A549 (cell line): ENCODE measurements at regions not wholly inside any gene's neighbourhood (a gene's known extent, or its start where the extent isn't known, plus 50 kb on each side); places are given as distances from the start of the nearest gene placed in this dataset.

Experiments
- ATAC-seq, 2 experiments: fragments of 200-7000 bp in 1 of 2; fragments of >200 bp in 1 of 2; cut with Nextera tagmentation in 1 of 2; cut with Tn5 transposase in 1 of 2; 3 replicates each; pipeline versions ENCODE4 v1.8.0 to v1.9.1; 2018 to 2020; ENCODE audit warnings: mild to moderate bottlenecking in 1 of 2, moderate library complexity in 1 of 2
- CTCF ChIA-PET: fragments of 300-600 bp; sonication (Branson Sonifier 250); formaldehyde crosslinking; extraction: SDS; loops from one replicate; lab custom pipeline; 2021; ENCODE audit warnings: antibody characterized with exemption, inconsistent platforms; lab: Yijun Ruan, JAX
- POLR2A ChIA-PET: fragments of 350-600 bp; formaldehyde crosslinking; extraction: SDS; loops from one replicate; lab custom pipeline; 2021; ENCODE audit warnings: antibody characterized with exemption, inconsistent platforms; lab: Yijun Ruan, JAX
- DNase-seq, 2 experiments: peaks; one replicate each; pipeline versions ENCODE4 v3.0.0 to v3.0.0-alpha.2; 2011 to 2016; ENCODE audit warnings: low read depth in 1 of 2, low spot score in 1 of 2
- FAIRE-seq: peaks from 2 replicates; lab custom pipeline; 2011; peaks lifted over from hg19 to GRCh38; lab: Jason Lieb, UNC
- H3K27ac ChIP-seq, 2 experiments: fragments of >200 bp; sonication (Bioruptor Twin); formaldehyde crosslinking; 3 replicates each; pipeline ENCODE4 v1.5.1; 2016 to 2017
- H3K4me1 ChIP-seq: fragments of >200 bp; sonication (Bioruptor Twin); formaldehyde crosslinking; 3 replicates; pipeline ENCODE4 v1.6.1; 2016
- H3K4me2 ChIP-seq: fragments of >200 bp; sonication (Bioruptor Twin); formaldehyde crosslinking; 3 replicates; pipeline ENCODE4 v1.6.1; 2016
- H3K4me3 ChIP-seq: fragments of >200 bp; sonication (Bioruptor Twin); formaldehyde crosslinking; 3 replicates; pipeline ENCODE4 v1.5.1; 2016
- H3K9me3 ChIP-seq: fragments of >200 bp; sonication (Bioruptor Twin); formaldehyde crosslinking; 3 replicates; pipeline ENCODE4 v1.6.1; 2016
- CBX8 ChIP-seq: fragments of 200-600 bp; sonication (generic); IDR thresholded peaks from 2 replicates; pipeline ENCODE4 v1.6.1; 2016
- CHD4 ChIP-seq: fragments of 200-600 bp; sonication (generic); IDR thresholded peaks from 2 replicates; pipeline ENCODE4 v1.6.1; 2016; ENCODE audit warnings: antibody characterized with exemption, mild to moderate bottlenecking, borderline replicate concordance
- CTCF ChIP-seq: fragments of >200 bp; sonication (Bioruptor Twin); formaldehyde crosslinking; IDR thresholded peaks from 3 replicates; pipeline ENCODE4 v1.5.1; 2016
- EHMT2 ChIP-seq: fragments of 200-600 bp; sonication (generic); IDR thresholded peaks from 2 replicates; pipeline ENCODE4 v1.6.1; 2016; ENCODE audit warnings: antibody characterized with exemption, low read depth, mild to moderate bottlenecking, moderate library complexity
- FOSB ChIP-seq: fragments of 250-450 bp; sonication (Bioruptor Pico); IDR thresholded peaks from 2 replicates; pipeline ENCODE4 v1.5.0; 2020; ENCODE audit warnings: mild to moderate bottlenecking, moderate library complexity
- HEYL ChIP-seq: fragments of 250-450 bp; sonication (Bioruptor Pico); IDR thresholded peaks from 2 replicates; pipeline ENCODE4 v1.8.0; 2021; ENCODE audit warnings: mild to moderate bottlenecking, moderate library complexity
- HMGXB4 ChIP-seq: fragments of 250-450 bp; sonication (Bioruptor Pico); IDR thresholded peaks from 2 replicates; pipeline ENCODE4 v1.5.0; 2021; ENCODE audit warnings: mild to moderate bottlenecking, moderate library complexity, borderline replicate concordance
- HOXB13 ChIP-seq: fragments of 250-450 bp; sonication (Bioruptor Pico); IDR thresholded peaks from 2 replicates; pipeline ENCODE4 v1.5.0; 2020; ENCODE audit warnings: low read depth, mild to moderate bottlenecking, moderate library complexity
- HOXB5 ChIP-seq: fragments of 250-450 bp; sonication (Bioruptor Pico); IDR thresholded peaks from 2 replicates; pipeline ENCODE4 v1.5.0; 2020; ENCODE audit warnings: mild to moderate bottlenecking, moderate library complexity
- MAFK ChIP-seq: fragments of 450-650 bp; IDR thresholded peaks from 2 replicates; pipeline ENCODE4 v1.6.1; 2014; ENCODE audit not compliant: partially characterized antibody
- MAX ChIP-seq: IDR thresholded peaks from 2 replicates; pipeline ENCODE4 v1.6.1; 2012
- MAZ ChIP-seq: fragments of 150-350 bp; IDR thresholded peaks from 2 replicates; pipeline ENCODE4 v1.6.1; 2014; ENCODE audit warnings: antibody characterized with exemption, low read depth, low read length, borderline replicate concordance
- PHF8 ChIP-seq: fragments of 200-600 bp; sonication (generic); IDR thresholded peaks from 2 replicates; pipeline ENCODE4 v1.6.1; 2016; ENCODE audit warnings: low read depth, mild to moderate bottlenecking, antibody characterized with exemption, moderate library complexity, borderline replicate concordance
- POLR2A ChIP-seq: IDR thresholded peaks from 2 replicates; pipeline ENCODE4 v1.6.1; 2012; ENCODE audit warnings: mild to moderate bottlenecking, low read length
- POLR2AphosphoS2 ChIP-seq: conservative IDR thresholded peaks from 2 replicates; pipeline ENCODE4 v1.6.1; 2012; ENCODE audit warnings: low read length, improper control_type of control experiment, inconsistent platforms
- RAD21 ChIP-seq, 2 experiments: fragments of >200 bp in 1 of 2; sonication (Bioruptor Twin) in 1 of 2; formaldehyde crosslinking in 1 of 2; IDR thresholded peaks in 1 of 2; conservative IDR thresholded peaks in 1 of 2; 2 replicates in 1 of 2; 3 replicates in 1 of 2; pipeline ENCODE4 v1.6.1; 2012 to 2018; ENCODE audit warnings: inconsistent platforms in 1 of 2
- RARB ChIP-seq: fragments of 250-450 bp; sonication (Bioruptor Pico); IDR thresholded peaks from 2 replicates; pipeline ENCODE4 v1.8.0; 2021; ENCODE audit warnings: mild to moderate bottlenecking, moderate library complexity
- TFCP2L1 ChIP-seq: fragments of 250-450 bp; sonication (Bioruptor Pico); IDR thresholded peaks from 2 replicates; pipeline ENCODE4 v1.5.0; 2021; ENCODE audit warnings: mild to moderate bottlenecking
- ZC3H11A ChIP-seq: fragments of 450-650 bp; IDR thresholded peaks from 2 replicates; pipeline ENCODE4 v1.6.1; 2014; ENCODE audit warnings: antibody characterized with exemption, mild to moderate bottlenecking
- ZFP36 ChIP-seq: fragments of 450-650 bp; IDR thresholded peaks from 2 replicates; pipeline ENCODE4 v1.6.1; 2014; ENCODE audit warnings: borderline replicate concordance; ENCODE audit not compliant: partially characterized antibody
- WGBS: methylation state at CpG from one replicate; pipeline ENCODE4 v1.1.6; 2017; ENCODE audit errors: missing lambda C conversion rate; 5-methylcytosine and 5-hydroxymethylcytosine counted together
- TF ChIP-seq, protein P1 (sequence below): fragments of 150-350 bp; IDR thresholded peaks from 2 replicates; pipeline ENCODE4 v1.6.1; 2014; ENCODE audit warnings: low read depth, mild to moderate bottlenecking, low read length
- TF ChIP-seq, protein P2 (sequence below): fragments of >200 bp; sonication (Bioruptor Twin); formaldehyde crosslinking; IDR thresholded peaks from 2 replicates; pipeline ENCODE4 v1.6.1; 2016

DNA sequence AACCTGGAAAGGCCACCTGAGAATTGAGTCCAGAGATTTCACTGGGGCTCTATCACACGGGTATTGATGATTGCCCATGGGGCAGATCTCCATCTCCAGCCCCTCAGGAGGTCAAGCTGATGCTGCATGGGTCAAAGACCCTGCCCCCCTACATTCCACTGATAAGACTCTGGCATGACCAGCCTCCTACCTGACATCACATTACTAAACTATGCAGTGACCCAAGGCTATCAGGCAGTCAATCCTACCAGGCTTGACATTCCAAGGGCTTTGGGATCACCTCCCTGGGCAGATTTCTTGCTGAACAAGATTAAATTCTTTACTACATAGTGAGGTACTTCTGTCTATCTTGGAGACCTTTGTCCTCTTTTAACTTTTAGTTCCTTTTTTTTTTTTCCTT, 192.7 kb upstream of the STS start:
- ATAC-seq (no peak), FAIRE-seq (no peak), DNase-seq (no peak)
- 0% methylated on average over 1 of the region's 1 CpG for WGBS
- no peak overlapping the region for H3K4me3 ChIP-seq
- TF ChIP-seq, protein P1, sequence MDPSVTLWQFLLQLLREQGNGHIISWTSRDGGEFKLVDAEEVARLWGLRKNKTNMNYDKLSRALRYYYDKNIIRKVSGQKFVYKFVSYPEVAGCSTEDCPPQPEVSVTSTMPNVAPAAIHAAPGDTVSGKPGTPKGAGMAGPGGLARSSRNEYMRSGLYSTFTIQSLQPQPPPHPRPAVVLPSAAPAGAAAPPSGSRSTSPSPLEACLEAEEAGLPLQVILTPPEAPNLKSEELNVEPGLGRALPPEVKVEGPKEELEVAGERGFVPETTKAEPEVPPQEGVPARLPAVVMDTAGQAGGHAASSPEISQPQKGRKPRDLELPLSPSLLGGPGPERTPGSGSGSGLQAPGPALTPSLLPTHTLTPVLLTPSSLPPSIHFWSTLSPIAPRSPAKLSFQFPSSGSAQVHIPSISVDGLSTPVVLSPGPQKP: no peak
- TF ChIP-seq HEYL (CRISPR knock-in tag) (no peak), ZC3H11A (no peak), FOSB (no peak), CBX8 (no peak), CTCF (no peak), HOXB5 (no peak), HOXB13 (no peak), TFCP2L1 (no peak), RAD21 (conservative IDR thresholded peaks at IDR 0.05 in 1 of 2, IDR thresholded peaks at IDR 0.05 in 1 of 2) (no peak), EHMT2 (no peak), POLR2AphosphoS2 (no peak), MAZ (no peak), ZFP36 (no peak), POLR2A (no peak), MAX (no peak), PHF8 (no peak)
- TF ChIP-seq, protein P2, sequence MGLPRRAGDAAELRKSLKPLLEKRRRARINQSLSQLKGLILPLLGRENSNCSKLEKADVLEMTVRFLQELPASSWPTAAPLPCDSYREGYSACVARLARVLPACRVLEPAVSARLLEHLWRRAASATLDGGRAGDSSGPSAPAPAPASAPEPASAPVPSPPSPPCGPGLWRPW: no peak
- H3K9me3 ChIP-seq: no peaks in the 10 kb centered on the region
- H3K4me1 ChIP-seq: no peaks in the 10 kb centered on the region
- no peak overlapping the region for H3K27ac ChIP-seq
- H3K4me2 ChIP-seq: no peak overlapping the region
- ChIA-PET CTCF (no interaction called here), POLR2A (no interaction called here)

- no peak for ATAC-seq
- TF ChIP-seq CHD4: no peak
- no peak for TF ChIP-seq MAFK
- no peak for TF ChIP-seq RAD21 (conservative IDR thresholded peaks at IDR 0.05 in 1 of 2, IDR thresholded peaks at IDR 0.05 in 1 of 2)
- no peak for TF ChIP-seq HMGXB4 (CRISPR knock-in tag)
- no peak for TF ChIP-seq RARB (CRISPR knock-in tag)
- DNase-seq: no peak
- no peaks in the 10 kb centered on the region for H3K9me3 ChIP-seq
- H3K27ac ChIP-seq: no peak overlapping the region
- no peak for FAIRE-seq
- H3K4me2 ChIP-seq: no peak overlapping the region
- 4% methylated on average over 3 of the region's 3 CpGs for WGBS
- no peak overlapping the region for H3K4me3 ChIP-seq
- H3K4me1 ChIP-seq: no peaks in the 10 kb centered on the region
- POLR2A ChIA-PET: no interaction called here
- CTCF ChIA-PET: no interaction called here
These were observed 201.3 kb upstream of the STS start for GRCh38 chrX:6946168-6946567.
